UCSD-AML1 (cell line): ENCODE measurements at regions not wholly inside any gene's neighbourhood (a gene's known extent, or its start where the extent isn't known, plus 50 kb on each side); places are given as distances from the start of the nearest gene placed in this dataset.
"Not testable (repeated sequence)": the region's sequence is repeated elsewhere in the genome, so short reads cannot be mapped to it uniquely, and the experiment has no call there.

Experiments used
- DNase-seq: peaks from one replicate; lab custom pipeline; 2025; ENCODE audit not compliant: unreplicated experiment; lab: John Stamatoyannopoulos, UW

DNA sequence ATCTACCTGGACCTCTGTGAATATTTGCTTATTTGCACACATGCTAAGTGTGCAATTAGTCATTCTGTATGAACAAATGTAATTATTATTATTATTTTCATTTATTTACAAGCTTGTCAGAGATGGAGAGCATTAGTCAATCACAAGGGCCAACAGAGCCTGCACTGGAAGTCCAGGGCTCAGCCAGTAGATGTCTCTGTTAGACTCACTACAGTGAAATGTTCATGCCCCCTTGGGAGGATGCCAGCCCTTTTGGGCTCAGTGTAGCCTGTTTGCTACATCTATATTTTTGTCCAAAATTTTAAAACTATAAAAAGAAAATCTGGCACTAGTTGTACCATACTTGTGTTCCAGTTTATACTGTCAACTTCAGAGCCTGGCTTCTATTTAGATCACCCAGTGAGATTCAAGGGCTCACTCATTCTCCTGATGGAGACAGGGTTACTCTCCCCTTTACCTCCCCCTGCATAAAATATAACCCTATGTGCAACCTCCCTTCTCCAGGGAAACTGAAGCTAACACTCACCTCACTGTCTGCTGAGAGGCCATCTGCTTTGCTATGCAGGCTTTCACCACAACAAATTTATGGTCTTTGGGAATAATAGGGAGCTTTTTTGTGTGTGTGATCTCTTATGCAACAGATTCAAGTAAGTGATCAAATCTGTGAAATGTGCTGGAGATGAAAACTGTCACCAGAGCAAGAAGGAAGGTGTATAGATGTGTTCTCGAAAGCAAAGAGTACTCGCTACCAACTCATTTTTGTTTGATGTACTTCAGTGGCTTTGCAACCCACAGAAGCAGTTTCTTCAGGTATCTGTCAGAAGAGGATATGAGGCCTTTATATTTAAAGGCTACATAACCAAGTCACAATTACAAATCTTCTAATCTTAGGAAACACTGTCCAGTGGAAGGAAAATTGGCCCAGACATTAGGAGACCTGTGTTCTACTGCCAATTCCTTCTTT lies 99.9 kb upstream of the TLE4 start:
- no peak for DNase-seq

DNA sequence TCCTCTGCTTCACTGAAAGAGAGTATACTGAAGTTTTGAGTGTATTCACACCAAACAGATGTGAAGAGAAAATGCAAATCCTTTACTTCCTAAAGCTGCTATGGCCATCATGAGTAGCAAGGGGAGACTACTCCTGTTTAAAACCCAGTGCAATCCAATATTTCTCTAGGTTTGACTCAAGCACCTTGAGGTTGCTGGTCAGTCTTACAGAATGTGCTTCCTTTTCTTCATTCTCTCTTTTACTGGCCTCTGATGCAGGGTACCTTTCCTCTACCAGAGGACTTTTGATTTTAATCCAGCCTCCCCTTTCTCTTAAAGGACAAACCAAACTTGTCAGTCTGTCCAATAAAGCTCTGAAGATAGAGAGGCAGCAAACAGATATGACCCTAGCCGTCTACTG lies 98.1 kb upstream of the TLE4 start:
- no peak for DNase-seq

DNA sequence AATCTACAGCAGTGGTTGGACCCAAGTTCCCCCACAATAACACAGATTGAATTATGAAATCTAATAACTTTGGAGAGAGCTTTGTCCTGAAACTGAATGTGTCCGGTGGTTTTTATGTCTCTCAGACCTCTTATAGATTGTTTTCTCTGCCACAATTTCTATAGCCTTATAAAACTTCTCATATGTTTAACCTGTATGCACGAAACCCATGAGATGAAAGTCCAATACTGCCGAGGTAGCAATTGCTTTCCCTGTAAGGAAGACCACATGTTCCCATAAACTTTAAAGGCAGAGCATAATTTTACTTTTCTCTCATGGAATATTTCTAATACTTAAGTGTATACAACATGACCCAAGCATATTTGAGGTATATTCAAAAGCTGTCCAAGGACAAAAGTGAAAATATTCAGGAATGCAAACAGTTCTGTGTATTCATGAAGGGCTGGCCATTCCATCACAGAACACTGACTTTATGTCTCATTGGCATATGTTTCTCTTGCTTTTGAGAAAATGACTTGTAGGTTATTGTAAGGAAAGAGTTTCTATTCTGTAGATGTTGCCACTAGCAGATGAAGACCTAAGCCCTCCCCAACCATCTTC lies 94.4 kb upstream of the TLE4 start:
- no peak for DNase-seq

DNA sequence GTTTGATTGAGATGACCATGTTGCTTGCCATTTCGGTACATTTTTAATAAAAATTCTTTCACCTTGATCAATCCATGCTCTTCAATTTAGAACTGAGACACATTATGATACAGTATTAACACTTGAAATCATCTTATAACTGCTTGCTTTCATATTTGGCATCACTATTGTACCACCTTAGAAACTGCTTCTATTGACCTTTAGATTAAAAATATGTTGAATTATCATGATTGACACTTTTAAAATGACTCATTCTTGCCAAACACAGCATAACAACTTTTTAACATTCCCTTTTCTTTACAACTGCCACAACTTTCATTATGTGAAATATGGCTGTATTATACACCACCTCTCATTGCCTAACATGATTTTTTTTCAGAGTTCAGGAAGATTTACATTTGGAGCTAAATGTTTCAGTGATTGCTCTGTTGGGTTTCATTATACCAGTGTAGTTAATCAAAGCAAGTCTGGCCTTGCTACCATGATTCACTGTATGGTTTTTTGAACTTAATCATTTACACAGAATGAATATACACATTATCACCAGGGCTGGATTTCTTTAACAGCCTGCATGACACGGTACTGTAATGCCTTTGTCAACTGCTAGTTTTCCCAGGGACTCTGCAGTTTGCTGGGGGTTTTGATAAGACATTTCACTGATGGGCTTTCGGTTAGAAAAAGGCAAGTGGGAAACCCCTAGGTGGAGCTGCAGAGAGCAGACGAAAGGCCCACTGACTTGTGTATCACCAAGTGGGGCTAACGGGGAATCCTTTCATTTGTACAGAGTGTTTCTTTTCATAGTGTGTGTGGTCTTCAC lies 93.6 kb upstream of the TLE4 start:
- DNase-seq: peak; percentile 12

DNA sequence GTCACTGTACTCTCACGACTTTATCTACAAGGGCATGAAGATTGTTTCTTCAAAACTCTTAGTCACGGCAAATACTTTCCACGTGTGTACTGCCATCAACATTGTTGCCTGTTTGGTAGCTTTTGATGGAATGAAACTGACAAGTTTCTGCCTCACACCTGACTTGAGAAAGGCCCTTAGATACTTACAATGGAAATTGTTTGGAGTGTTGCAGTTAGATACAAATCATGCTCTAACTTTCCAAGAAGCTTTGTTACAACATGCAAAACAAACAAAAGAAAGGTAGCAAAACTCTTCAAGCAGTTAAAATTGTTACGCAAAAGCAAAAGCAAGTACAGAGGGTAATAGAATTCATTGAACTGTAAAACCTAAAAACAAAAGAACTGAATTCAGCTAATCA lies 91.1 kb upstream of the TLE4 start:
- no peak for DNase-seq

DNA sequence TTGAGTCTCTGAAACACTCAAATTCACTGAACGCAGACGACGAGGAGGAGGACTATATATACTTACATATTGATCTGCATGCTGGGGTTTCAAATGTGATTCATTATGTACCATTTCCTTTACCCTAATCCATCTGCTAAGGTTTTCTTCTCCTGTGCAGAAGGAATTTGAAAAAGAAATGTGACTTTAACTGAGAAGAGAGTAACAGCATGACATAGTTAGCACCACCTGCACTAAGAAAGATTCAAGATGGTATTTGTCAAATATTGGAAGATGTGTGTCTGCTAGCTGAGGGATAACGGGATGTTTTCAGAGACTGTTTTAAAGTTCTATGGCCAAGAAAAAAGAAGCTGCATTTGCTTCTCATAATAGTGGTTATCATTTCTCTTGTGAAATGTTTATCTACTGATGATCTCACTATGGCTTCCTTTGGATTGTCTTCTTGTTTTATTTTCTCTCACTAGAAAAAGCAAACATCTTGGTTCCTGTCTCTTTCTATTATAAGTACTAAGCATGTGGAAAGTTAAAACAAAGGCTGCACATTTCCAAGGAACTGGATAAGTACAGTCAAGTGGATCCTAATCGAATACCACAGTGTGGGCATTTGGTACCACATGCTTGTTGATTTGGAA lies 89.8 kb upstream of the TLE4 start:
- DNase-seq: no peak

DNA sequence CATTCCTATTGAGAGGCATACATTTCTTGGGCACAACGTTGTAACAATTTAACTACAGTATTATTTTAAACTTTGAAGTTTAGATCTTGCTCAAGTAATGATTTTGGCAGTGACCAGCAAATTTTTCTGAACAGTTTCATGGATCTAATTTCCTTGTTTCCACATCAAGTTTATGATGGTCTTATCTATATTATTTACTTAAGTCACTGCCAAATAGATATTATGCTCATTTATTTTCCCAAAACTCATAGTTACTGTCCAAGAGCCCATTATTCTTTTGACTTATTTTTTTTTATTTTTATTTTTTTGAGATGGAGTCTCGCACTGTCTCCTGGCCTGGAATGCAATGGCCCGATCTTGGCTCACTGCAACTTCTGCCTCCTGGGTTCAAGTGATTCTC lies 86.5 kb upstream of the TLE4 start:
- no peak for DNase-seq

DNA sequence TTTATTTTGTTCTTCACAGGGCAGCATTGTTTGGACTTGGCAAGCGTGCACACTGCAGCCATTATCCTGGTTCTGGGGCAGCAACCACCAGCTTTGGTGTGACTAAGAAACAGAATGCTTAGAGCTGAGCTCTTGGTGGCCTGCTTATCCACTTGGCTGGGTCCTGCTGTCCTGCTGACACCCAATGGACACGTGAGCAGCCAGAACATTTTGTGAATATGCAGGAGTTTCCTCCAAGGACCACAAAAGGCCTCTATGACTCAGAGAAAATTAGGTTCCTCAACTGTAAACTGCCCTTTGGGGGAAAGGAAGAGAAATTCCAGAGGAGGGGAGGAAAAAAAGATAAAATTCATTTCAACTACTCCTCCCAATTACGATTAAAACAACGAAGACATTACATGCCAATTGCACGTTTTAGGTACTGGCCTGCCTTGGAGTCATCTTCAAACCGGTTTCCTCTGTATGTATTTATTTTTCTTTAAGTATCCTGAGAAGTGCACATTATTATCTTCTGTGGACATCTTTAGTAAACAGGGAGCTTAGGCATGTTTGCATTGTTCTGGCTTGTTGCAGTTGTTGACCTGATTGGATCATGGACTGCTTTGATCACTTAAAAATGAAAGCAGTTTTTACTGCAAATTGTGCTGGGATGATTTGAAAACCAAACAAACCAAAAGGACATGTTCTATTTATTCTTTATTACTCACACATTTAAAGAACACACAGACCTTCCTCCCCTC lies 82.3 kb upstream of the TLE4 start:
- DNase-seq: no peak

DNA sequence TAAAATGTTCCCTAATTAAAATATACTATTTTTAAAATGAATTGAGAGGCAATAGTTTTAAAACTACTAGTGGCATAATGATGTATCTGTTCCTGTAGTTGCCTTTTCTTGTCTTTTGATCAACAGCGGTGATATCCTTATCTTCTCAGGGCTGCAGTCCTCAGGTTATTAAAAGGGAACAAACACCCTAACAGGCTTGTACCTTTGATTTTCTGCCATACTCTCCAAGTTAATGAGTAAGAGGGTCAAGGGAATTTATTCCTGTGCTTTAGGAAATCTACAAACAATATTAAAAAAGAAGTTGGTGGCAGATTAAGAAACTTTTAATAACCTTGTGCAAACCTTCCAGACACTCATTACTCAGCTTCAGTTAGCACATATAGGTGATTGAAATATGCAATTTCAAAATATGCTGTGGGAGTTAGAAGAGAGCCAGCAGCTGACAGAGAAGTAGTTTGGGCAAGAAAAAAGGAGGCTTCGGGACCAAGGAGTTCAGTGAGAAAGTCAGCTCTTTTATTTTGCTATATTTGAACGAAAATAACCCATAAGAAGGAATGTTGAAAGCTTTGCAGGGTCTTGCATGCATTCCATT lies 81.0 kb upstream of the TLE4 start:
- no peak for DNase-seq

DNA sequence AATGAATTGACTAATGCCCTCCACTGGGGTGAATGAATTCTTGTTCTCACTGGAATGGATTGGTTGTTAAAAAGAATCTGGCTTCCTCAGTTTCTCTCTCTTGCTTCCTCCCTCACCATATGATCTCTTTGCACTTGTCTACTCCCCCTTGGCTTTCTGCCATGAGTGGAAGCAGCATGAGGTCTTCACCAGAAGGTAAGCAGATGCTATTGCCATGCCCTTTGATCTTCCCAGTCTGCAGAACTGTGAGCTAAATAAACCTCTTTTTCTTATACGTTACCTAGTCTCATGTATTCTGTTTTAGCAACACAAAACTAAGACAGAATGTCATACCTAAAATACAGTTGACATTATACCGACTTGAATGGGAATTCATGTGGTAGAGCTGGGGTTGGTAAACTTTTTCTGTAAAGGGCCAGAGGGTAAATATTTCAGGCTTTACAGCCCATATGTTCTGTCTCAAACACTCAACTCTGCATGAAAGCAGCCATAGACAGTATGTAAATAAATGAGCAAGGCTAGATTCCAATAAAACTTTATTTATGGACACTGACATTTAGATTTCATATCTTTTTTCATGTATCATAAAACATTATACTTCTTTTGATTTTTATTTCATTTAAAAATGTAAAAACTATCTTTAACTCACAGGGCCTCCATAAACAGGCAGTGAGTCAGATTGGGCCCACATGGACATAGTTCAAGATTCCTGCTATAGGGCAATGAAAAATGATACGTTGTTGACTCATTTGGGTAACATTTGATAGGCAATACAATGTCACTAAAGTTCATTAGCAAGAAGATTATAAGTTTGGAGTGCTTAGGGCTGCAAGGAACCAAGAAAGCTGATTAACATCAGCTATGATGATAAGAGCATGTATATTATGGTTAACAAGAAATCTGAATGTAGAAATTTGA lies 79.4 kb upstream of the TLE4 start:
- DNase-seq: no peak

DNA sequence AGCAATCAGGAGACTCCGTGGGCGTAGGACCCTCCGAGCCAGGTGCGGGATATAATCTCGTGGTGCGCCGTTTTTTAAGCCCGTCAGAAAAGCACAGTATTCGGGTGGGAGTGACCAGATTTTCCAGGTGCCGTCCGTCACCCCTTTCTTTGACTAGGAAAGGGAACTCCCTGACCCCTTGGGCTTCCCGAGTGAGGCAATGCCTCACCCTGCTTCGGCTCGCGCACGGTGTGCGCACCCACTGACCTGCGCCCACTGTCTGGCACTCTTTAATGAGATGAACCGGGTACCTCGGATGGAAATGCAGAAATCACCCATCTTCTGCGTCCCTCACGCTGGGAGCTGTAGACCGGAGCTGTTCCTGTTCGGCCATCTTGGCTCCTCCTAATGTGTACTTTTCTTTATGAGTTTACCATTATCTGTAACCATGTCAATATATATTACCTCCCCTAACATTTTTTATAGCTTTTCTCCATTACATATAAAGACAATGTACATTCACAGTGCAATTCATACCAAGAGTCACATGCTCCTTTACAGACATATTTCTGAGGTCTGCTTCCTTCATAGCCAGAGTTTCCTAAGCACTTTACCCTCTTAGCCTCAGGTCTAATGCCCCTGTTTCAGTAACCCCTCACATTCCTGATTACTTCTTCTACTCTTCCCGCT lies 71.4 kb upstream of the TLE4 start:
- not testable (repeated sequence) for DNase-seq

DNA sequence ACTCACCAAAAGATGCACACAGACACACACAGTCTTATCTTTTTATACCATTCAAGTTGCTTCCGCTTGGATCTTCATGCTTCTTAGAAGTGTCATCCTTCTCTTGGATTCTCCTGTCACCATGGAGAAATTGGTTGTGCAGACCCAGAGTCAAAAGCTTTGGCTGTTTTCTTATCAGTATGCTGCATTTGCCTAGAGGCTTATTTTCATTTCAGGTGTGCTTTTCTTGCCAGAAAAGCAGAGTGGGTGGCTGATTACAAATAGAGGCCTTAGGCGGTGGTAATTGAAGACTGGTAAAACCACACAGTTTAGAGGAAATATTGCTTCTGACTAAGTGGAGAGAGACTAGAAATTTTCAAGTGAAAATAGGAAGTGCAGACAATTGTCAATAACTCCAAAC lies 70.2 kb upstream of the TLE4 start:
- DNase-seq: no peak

DNA sequence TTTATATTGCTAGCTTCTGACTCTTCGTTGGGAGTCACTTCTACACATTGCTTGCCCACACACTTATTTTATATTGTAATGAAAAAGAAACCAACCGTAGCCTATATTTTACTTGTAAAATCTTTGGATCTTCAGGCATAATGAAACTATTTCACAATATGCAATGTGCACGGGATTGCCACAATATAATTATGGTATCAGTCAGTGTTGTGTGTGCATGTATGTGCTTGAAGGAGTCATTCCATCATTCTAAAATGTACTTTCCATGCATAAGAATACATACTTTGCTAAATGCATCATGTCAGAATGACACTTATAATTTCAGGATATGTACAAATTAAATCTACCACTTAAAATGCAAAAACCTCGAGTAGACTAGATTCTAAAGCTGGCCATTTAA lies 64.0 kb upstream of the TLE4 start:
- DNase-seq: no peak

DNA sequence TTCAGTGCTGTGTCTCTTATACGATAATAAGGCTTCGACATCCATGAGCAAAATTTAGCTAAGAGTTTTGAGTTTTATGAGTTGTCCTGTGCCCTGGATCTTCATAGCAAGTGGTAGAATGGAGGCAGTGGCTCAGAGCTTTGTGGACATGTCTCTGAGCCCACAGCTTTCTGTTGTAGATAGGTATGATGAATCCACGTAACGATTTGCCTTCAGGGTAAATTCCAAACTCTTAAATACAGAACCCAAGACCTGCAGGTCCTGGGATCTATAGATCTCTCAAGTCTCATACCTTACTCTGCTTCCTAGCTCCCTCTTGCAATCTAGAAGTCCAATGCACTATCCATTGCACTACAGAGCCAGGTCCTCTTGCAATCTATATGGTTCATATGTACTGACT lies 59.5 kb upstream of the TLE4 start:
- no peak for DNase-seq
